Mucosa of descending colon (tissue), 3 donors: ENCODE measurements at regions not wholly inside any gene's neighbourhood (a gene's known extent, or its start where the extent isn't known, plus 50 kb on each side); places are given as distances from the start of the nearest gene placed in this dataset.
A peak's percentile ranks its signal among the peaks of the same experiment; 100 is the strongest.

Experiments used
- ATAC-seq: fragments of 200-7000 bp; cut with Tn5 transposase; one replicate; pipeline ENCODE4 v1.9.1; 2020; ENCODE audit warnings: mild to moderate bottlenecking, moderate library complexity
- DNase-seq, 3 donors: peaks; one replicate each; pipeline ENCODE4 v3.0.0-alpha.2; 2020
- H3K36me3 ChIP-seq: fragments of 200-600 bp; one replicate; pipeline ENCODE4 v1.8.0; 2021; ENCODE audit warnings: low read depth, mild to moderate bottlenecking
- H3K4me1 ChIP-seq: fragments of 200-600 bp; one replicate; pipeline ENCODE4 v1.8.0; 2021; ENCODE audit warnings: low read depth, mild to moderate bottlenecking
- H3K4me3 ChIP-seq: fragments of 200-600 bp; one replicate; pipeline ENCODE4 v1.8.0; 2021; ENCODE audit warnings: mild to moderate bottlenecking
- H3K9me3 ChIP-seq: fragments of 200-600 bp; one replicate; pipeline ENCODE4 v1.8.0; 2021; ENCODE audit warnings: mild to moderate bottlenecking
- intact Hi-C, 2 donors: fragments of 100-400 bp; cut with DNase I in 1 of 2; cut with micrococcal nuclease in 1 of 2; formaldehyde crosslinking; loops; one replicate each; pipeline versions ENCODE4 v1.11.0 to v1.11.1; 2022; cut with DNase I, micrococcal nuclease
- TF ChIP-seq, protein P1 (sequence below): fragments of 200-600 bp; IDR thresholded peaks from one replicate; pipeline ENCODE4 v1.8.0; 2022; ENCODE audit warnings: antibody characterized with exemption, mild to moderate bottlenecking
- donor health status: DM: no; HTN: no; CAD: no; lungs with moderate emphysema.
- donor health status: DM: no; HTN: no; CAD: no.
- donor health status: DM: no; HTN: yes; CAD: no.

DNA sequence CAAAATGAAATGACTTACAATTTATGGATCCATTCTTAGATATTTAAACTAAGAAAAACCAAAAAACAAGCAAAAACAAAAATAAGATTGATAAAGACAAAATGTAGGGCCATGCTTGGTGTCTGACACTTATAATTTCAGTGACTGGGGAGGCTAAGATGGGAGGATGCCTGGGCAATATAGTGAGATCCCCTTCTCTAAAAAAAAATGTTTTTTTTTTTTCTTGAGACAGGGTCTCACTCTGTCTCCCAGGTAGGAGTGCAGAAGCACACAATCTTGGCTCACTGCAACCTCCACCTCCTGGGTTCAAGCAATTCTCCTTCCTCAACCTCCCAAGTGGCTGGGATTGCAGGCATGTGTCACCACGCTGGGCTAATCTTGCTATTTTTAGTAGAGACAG, 92.4 kb downstream of the HFE start:
- Histone ChIP-seq H3K9me3 (no peaks in the 10 kb centered on the region), H3K4me3 (no peak overlapping the region), H3K4me1 (no peaks in the 10 kb centered on the region), H3K36me3 (no peaks in the 10 kb centered on the region)
- intact Hi-C loops, result no loop called here
- no peak for DNase-seq
- TF ChIP-seq, protein P1, sequence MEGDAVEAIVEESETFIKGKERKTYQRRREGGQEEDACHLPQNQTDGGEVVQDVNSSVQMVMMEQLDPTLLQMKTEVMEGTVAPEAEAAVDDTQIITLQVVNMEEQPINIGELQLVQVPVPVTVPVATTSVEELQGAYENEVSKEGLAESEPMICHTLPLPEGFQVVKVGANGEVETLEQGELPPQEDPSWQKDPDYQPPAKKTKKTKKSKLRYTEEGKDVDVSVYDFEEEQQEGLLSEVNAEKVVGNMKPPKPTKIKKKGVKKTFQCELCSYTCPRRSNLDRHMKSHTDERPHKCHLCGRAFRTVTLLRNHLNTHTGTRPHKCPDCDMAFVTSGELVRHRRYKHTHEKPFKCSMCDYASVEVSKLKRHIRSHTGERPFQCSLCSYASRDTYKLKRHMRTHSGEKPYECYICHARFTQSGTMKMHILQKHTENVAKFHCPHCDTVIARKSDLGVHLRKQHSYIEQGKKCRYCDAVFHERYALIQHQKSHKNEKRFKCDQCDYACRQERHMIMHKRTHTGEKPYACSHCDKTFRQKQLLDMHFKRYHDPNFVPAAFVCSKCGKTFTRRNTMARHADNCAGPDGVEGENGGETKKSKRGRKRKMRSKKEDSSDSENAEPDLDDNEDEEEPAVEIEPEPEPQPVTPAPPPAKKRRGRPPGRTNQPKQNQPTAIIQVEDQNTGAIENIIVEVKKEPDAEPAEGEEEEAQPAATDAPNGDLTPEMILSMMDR, result no peak
- no peak for ATAC-seq

DNA sequence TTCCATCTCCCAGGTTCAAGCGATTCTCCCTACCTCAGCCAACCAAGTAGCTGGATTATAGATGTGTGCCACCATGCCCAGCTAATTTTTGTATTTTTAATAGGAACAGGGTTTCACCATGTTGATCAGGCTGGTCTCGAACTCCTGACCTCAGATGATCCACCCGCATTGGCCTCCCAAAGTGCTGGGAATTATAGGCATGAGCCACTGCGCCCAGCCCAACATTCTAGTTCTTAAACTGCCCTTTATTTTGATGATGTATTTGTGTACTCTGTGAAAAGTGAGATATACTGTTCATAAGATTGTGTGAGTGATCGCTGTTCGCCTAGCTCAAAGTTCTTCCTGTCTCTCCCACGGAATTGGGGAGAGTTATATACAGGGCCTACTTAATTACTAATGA, 93.1 kb downstream of the HFE start:
- TF ChIP-seq, protein P1, result no peak
- intact Hi-C loops, result no loop called here
- no peaks in the 10 kb centered on the region for H3K9me3 ChIP-seq
- DNase-seq, result no peak
- ATAC-seq, result no peak
- no peaks in the 10 kb centered on the region for H3K36me3 ChIP-seq
- H3K4me3 ChIP-seq, result no peak overlapping the region
- H3K4me1 ChIP-seq, result no peaks in the 10 kb centered on the region

DNA sequence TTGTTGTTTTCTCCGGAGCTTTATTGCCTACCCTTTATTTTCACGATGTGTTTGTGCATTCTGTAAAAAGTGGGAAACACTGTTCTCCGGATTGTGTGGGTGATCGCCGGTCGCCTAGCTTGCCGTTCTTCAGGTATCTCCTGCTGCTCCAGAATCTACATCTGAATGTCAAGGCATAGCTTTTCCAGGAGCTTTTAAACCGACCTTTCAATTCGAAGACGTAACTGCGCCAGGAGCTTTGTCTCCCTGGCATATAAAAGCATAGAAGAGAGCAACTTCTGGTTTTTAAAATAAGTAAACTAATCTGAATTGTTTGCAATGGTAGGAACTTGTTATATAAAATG, 96.0 kb downstream of the HFE start:
- no peaks in the 10 kb centered on the region for H3K4me1 ChIP-seq
- intact Hi-C loops, result no loop called here

DNA sequence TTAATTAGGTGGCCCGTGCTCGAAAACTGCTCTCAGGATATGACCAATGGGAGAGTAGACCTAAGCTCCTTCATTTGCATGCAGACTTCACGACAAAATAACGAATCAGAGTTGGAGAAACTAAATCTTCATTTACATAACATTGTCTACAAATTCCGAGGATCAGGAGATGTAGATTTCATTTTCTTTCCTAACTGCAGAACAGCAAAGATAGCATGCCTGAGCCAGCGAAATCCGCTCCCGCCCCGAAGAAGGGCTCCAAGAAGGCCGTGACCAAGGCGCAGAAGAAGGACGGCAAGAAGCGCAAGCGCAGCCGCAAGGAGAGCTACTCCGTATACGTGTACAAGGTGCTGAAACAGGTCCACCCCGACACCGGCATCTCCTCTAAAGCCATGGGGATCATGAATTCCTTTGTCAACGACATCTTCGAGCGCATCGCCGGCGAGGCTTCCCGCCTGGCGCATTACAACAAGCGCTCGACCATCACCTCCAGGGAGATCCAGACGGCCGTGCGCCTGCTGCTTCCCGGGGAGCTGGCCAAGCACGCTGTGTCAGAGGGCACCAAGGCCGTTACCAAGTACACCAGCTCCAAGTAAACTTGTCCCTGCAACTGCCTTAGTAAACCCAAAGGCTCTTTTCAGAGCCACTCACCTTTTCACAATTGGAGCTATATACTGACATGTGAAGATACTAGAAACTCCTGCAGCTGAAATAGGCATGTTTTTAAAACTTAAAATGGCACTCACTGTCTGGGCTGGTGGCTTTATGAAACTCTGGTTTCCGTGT, 96.5 kb downstream of the HFE start:
- H3K4me1 ChIP-seq, result no peaks in the 10 kb centered on the region
- intact Hi-C loops, result no loop called here
- no peak overlapping the region for H3K4me3 ChIP-seq
- TF ChIP-seq, protein P1, result no peak
- ATAC-seq (peak; percentile 95), DNase-seq (peak; percentile 72 to 77 (median 76))
- no peaks in the 10 kb centered on the region for H3K36me3 ChIP-seq
- H3K9me3 ChIP-seq, result no peaks in the 10 kb centered on the region

More for the DNA sequence above, 96.0 kb downstream of the HFE start:
- TF ChIP-seq, protein P1, result no peak
- no peaks in the 10 kb centered on the region for H3K9me3 ChIP-seq
- H3K4me3 ChIP-seq, result no peak overlapping the region
- DNase-seq, result no peak
- peak; percentile 25 for ATAC-seq
- H3K36me3 ChIP-seq, result no peaks in the 10 kb centered on the region

DNA sequence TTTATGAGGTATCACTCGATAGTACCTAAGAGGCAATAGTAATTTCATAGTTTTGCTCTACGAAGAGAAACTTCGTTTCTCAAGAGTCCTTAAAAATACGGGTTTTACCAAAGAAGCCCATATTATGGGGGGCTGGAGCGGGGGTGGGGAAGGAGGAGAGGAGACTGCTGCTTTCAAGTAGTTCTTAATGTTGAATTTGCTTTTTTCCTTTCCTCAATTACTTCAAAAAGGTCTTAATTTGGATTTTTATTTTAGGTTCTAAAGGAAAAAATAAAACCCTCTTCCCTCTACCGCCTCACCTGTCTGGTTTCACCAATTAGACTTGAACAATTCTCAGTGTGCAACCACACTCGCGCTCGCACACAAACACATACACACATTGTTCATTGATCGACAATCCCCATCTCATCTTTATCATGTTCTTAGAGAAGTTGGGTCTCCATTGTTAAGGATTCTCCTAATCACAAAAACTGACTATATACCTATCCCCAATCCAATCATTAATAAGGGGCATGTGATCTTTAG, 97.2 kb downstream of the HFE start:
- Histone ChIP-seq H3K4me3 (no peak overlapping the region), H3K36me3 (no peaks in the 10 kb centered on the region), H3K4me1 (no peaks in the 10 kb centered on the region), H3K9me3 (no peaks in the 10 kb centered on the region)
- TF ChIP-seq, protein P1, result no peak
- no peak for DNase-seq
- intact Hi-C loops, result no loop called here
- no peak for ATAC-seq
